Thyroid gland (tissue), 4 donors: ENCODE measurements at regions not wholly inside any gene's neighbourhood (a gene's known extent, or its start where the extent isn't known, plus 50 kb on each side); places are given as distances from the start of the nearest gene placed in this dataset.

ENCODE experiments used
- POLR2A ChIP-seq, 2 donors: fragments of 450-650 bp; IDR thresholded peaks; one replicate each; pipeline ENCODE4 v1.6.1; 2017; ENCODE audit warnings: antibody characterized with exemption in 2 of 2, mild to moderate bottlenecking in 2 of 2, moderate library complexity in 1 of 2
- TF ChIP-seq, protein P1 (sequence below), 6 experiments: fragments of 200-600 bp in 3 of 6; fragments of 450-650 bp in 3 of 6; sonication (generic) in 3 of 6; IDR thresholded peaks; one replicate each; pipeline ENCODE4 v1.5.1; 2016 to 2019; ENCODE audit warnings: antibody characterized with exemption in 6 of 6, mild to moderate bottlenecking in 2 of 6, inconsistent platforms in 1 of 6, moderate library complexity in 1 of 6

DNA sequence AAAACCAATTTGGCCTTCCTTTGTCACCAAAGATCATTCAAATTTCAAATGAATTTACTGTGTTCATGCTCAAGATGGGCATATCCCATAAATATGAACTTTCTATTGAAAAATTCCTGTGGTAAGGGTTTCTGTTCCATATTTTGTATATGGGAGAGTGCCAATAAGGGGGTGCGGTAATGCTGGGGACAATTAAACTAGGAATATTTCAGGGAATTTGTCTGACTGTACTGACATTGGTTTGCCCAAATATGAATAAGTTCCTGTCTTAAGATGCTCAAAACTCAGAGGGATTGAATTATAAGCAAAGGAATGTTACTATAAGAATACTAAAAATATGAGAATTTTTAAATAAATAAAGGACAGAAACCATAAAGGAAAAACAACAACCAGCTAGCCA lies 553.0 kb upstream of the MARCKS start:
- TF ChIP-seq, protein P1, sequence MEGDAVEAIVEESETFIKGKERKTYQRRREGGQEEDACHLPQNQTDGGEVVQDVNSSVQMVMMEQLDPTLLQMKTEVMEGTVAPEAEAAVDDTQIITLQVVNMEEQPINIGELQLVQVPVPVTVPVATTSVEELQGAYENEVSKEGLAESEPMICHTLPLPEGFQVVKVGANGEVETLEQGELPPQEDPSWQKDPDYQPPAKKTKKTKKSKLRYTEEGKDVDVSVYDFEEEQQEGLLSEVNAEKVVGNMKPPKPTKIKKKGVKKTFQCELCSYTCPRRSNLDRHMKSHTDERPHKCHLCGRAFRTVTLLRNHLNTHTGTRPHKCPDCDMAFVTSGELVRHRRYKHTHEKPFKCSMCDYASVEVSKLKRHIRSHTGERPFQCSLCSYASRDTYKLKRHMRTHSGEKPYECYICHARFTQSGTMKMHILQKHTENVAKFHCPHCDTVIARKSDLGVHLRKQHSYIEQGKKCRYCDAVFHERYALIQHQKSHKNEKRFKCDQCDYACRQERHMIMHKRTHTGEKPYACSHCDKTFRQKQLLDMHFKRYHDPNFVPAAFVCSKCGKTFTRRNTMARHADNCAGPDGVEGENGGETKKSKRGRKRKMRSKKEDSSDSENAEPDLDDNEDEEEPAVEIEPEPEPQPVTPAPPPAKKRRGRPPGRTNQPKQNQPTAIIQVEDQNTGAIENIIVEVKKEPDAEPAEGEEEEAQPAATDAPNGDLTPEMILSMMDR (IDR thresholded peaks at IDR 0.05): no peak
- TF ChIP-seq POLR2A (IDR thresholded peaks at IDR 0.05): no peak
